MM.1S (cell line): ENCODE measurements at regions not wholly inside any gene's neighbourhood (a gene's known extent, or its start where the extent isn't known, plus 50 kb on each side); places are given as distances from the start of the nearest gene placed in this dataset.

Source experiments
- DNase-seq: peaks from one replicate; pipeline ENCODE4 v3.0.0-alpha.2; 2015
- H2AFZ ChIP-seq: fragments of 300-600 bp; sonication (generic); 2 replicates; pipeline ENCODE4 v1.6.0; 2016; ENCODE audit warnings: antibody characterized with exemption, low read length
- H3F3A ChIP-seq: fragments of 300-600 bp; sonication (generic); 2 replicates; pipeline ENCODE4 v1.6.1; 2016; ENCODE audit warnings: mild to moderate bottlenecking, antibody characterized with exemption, low read length, moderate library complexity, mixed read lengths; ENCODE audit not compliant: insufficient read depth
- H3K27ac ChIP-seq: fragments of 300-600 bp; sonication (generic); 2 replicates; pipeline ENCODE4 v1.5.1; 2016; ENCODE audit warnings: mild to moderate bottlenecking, low read length
- H3K27me3 ChIP-seq: fragments of 300-600 bp; sonication (generic); replicated peaks from 2 replicates; pipeline ENCODE4 v1.6.0; 2016; ENCODE audit warnings: low read length; ENCODE audit not compliant: insufficient read depth
- H3K36me3 ChIP-seq: fragments of 300-600 bp; sonication (generic); replicated peaks from 2 replicates; pipeline ENCODE4 v1.6.1; 2016; ENCODE audit warnings: mild to moderate bottlenecking, low read length, mixed read lengths; ENCODE audit not compliant: insufficient read depth
- H3K4me1 ChIP-seq: fragments of 300-600 bp; sonication (generic); 2 replicates; pipeline ENCODE4 v1.6.1; 2016; ENCODE audit warnings: low read length, mixed read lengths
- H3K4me2 ChIP-seq: fragments of 300-600 bp; sonication (generic); 2 replicates; pipeline ENCODE4 v1.6.0; 2016; ENCODE audit warnings: low read depth, low read length
- H3K4me3 ChIP-seq: fragments of 300-600 bp; sonication (generic); 2 replicates; pipeline ENCODE4 v1.5.1; 2016; ENCODE audit warnings: low read length, mixed read lengths
- H3K79me2 ChIP-seq: fragments of 300-600 bp; sonication (generic); 2 replicates; pipeline ENCODE4 v1.6.1; 2016; ENCODE audit warnings: mixed run types, low read length, mixed read lengths
- H3K9ac ChIP-seq: fragments of 300-600 bp; sonication (generic); 2 replicates; pipeline ENCODE4 v1.6.1; 2016; ENCODE audit warnings: low read length, mixed read lengths
- H3K9me2 ChIP-seq: fragments of 300-600 bp; sonication (generic); replicated peaks from 2 replicates; pipeline ENCODE4 v1.6.1; 2016; ENCODE audit warnings: mild to moderate bottlenecking, low read length, mixed read lengths; ENCODE audit not compliant: insufficient read depth
- H3K9me3 ChIP-seq: fragments of 300-600 bp; sonication (generic); replicated peaks from 2 replicates; pipeline ENCODE4 v1.6.1; 2016; ENCODE audit warnings: mild to moderate bottlenecking, low read length, mixed read lengths; ENCODE audit not compliant: insufficient read depth
- H4K20me1 ChIP-seq: fragments of 300-600 bp; sonication (generic); 2 replicates; pipeline ENCODE4 v1.6.1; 2016; ENCODE audit warnings: mild to moderate bottlenecking, low read length, moderate library complexity, mixed read lengths; ENCODE audit not compliant: insufficient read depth
- EZH2 ChIP-seq: fragments of 300-600 bp; sonication (generic); optimal IDR thresholded peaks from 2 replicates; pipeline ENCODE3; 2017; ENCODE audit warnings: low read depth, mild to moderate bottlenecking, antibody characterized with exemption, low read length, mixed read lengths
- EZH2phosphoT487 ChIP-seq: fragments of 300-600 bp; sonication (generic); IDR thresholded peaks from 2 replicates; pipeline ENCODE4 v1.6.1; 2018; ENCODE audit warnings: antibody characterized with exemption, low read length
- TF ChIP-seq, protein P1 (sequence below): fragments of 300-600 bp; sonication (generic); IDR thresholded peaks from 2 replicates; pipeline ENCODE4 v1.5.1; 2016; ENCODE audit warnings: antibody characterized with exemption, low read length, mixed read lengths

DNA sequence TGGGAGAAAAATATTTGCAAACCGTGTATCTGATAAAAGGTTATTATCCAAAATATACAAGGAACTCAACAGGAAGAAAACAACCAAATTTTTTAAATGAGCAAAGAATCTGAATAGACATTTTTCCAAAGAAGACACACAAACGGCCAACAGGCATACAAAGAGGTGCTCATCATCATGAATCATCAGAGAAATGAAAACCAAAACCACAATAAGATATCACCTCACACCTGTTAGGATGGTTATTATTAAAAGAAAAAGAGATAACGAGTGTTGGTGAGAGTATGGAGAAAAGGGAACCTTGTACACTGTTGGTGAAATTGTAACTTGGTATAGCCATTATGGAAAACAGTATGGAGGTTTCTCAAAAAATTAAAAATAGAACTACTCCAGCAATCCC is 463.3 kb downstream of the IRS1 start:
- Histone ChIP-seq H3K9me3 (no peaks in the 10 kb centered on the region), H3K4me2 (peak overlapping the region; percentile 71), H3F3A (peaks cover 15% of the 10 kb centered on the region), H3K9ac (peak overlapping the region; percentile 12; the same call in 1 of the 2 replicates), H3K27me3 (no peaks in the 10 kb centered on the region), H4K20me1 (no peaks in the 10 kb centered on the region), H3K9me2 (no peaks in the 10 kb centered on the region), H3K4me1 (peaks cover 18% of the 10 kb centered on the region), H3K27ac (peak overlapping the region; percentile 67; the same call in 1 of the 2 replicates), H3K36me3 (no peaks in the 10 kb centered on the region), H3K4me3 (peak overlapping the region; percentile 31; the same call in 1 of the 2 replicates), H3K79me2 (no peaks in the 10 kb centered on the region), H2AFZ (no peak overlapping the region)
- peak; percentile 69 for DNase-seq
- TF ChIP-seq, protein P1, sequence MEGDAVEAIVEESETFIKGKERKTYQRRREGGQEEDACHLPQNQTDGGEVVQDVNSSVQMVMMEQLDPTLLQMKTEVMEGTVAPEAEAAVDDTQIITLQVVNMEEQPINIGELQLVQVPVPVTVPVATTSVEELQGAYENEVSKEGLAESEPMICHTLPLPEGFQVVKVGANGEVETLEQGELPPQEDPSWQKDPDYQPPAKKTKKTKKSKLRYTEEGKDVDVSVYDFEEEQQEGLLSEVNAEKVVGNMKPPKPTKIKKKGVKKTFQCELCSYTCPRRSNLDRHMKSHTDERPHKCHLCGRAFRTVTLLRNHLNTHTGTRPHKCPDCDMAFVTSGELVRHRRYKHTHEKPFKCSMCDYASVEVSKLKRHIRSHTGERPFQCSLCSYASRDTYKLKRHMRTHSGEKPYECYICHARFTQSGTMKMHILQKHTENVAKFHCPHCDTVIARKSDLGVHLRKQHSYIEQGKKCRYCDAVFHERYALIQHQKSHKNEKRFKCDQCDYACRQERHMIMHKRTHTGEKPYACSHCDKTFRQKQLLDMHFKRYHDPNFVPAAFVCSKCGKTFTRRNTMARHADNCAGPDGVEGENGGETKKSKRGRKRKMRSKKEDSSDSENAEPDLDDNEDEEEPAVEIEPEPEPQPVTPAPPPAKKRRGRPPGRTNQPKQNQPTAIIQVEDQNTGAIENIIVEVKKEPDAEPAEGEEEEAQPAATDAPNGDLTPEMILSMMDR = no peak
- no peak for TF ChIP-seq EZH2

DNA sequence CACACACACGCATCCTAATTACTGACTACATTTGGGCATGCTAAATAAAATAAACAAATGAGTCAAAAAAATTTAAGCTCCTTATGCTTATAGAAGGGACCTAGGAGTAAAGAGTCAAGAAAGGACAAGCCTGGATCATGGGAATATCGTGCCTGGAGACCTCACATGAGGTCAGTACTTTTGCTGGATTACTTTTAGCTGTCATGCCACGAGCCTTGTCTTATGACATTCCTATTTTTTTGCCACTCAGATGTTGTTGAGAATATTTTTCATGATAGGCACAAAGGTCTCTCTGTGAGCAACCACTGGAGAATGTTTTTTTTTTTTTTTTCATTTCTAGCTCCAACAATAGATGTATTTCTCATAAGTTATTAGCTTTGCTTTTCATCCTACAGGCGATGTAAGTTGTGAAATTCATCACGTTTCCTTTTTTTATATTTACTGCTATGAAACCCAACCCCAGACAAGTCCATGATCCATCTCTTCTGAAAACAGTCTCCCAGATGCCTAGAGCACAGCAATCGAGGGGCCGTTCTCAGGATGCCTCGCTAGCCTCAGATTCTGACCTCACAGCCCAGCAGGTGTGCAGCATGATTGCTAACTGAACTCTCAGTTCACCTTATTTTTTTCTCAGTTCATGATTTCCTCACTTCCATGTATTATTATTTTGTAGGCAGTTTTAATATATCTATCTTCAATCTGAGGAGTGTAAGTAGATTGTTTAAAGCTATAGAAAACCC is 464.5 kb downstream of the IRS1 start:
- Histone ChIP-seq H3K9me2 (no peaks in the 10 kb centered on the region), H3K79me2 (no peaks in the 10 kb centered on the region), H3K27ac (peak overlapping the region; percentile 67), H4K20me1 (no peaks in the 10 kb centered on the region), H3K27me3 (no peaks in the 10 kb centered on the region), H3K4me2 (peak overlapping the region; percentile 71), H2AFZ (no peak overlapping the region), H3F3A (peaks cover 15% of the 10 kb centered on the region), H3K4me3 (peak overlapping the region; percentile 31; the same call in 1 of the 2 replicates), H3K9ac (peak overlapping the region; percentile 12; the same call in 1 of the 2 replicates), H3K9me3 (no peaks in the 10 kb centered on the region), H3K36me3 (no peaks in the 10 kb centered on the region), H3K4me1 (peaks cover 18% of the 10 kb centered on the region)
- TF ChIP-seq, protein P1 = no peak
- TF ChIP-seq EZH2 (no peak), EZH2phosphoT487 (no peak)
- DNase-seq = peak; percentile 77

DNA sequence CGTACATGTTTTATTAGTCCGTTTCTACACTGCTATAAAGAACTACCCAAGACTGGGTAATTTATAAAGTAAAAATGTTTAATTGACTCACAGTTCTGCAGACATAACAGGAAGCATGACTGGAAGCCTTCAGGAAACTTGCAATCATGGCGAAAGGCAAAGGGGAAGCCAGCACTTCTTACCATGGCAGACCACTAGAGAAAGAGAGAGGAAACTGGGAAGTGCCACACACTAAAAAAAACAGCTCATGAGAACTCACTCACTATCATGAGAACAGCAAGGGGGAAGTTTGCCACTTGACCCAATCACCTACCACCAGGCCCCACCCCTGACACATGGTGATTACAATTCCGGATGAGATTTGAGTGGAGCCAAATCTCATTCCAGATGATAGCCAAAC is 466.2 kb downstream of the IRS1 start:
- H3K36me3 ChIP-seq = no peaks in the 10 kb centered on the region
- H3K79me2 ChIP-seq = no peaks in the 10 kb centered on the region
- no peaks in the 10 kb centered on the region for H3K9me2 ChIP-seq
- no peaks in the 10 kb centered on the region for H4K20me1 ChIP-seq
- no peaks in the 10 kb centered on the region for H3K27me3 ChIP-seq
- H3K4me3 ChIP-seq = no peak overlapping the region
- TF ChIP-seq EZH2 = no peak
- TF ChIP-seq, protein P1 = no peak
- no peak for TF ChIP-seq EZH2phosphoT487
- H2AFZ ChIP-seq = no peak overlapping the region
- no peak overlapping the region for H3K9ac ChIP-seq
- no peak for DNase-seq
- H3F3A ChIP-seq = peaks cover 15% of the 10 kb centered on the region
- H3K27ac ChIP-seq = no peak overlapping the region
- H3K4me2 ChIP-seq = no peak overlapping the region
- H3K4me1 ChIP-seq = peaks cover 18% of the 10 kb centered on the region
- no peaks in the 10 kb centered on the region for H3K9me3 ChIP-seq
